AG04449 (cell line): ENCODE measurements at regions not wholly inside any gene's neighbourhood (a gene's known extent, or its start where the extent isn't known, plus 50 kb on each side); places are given as distances from the start of the nearest gene placed in this dataset.

ENCODE experiments used
- CTCF ChIA-PET: fragments of 350-600 bp; formaldehyde crosslinking; extraction: SDS; loops from one replicate; lab custom pipeline; 2021; ENCODE audit warnings: antibody characterized with exemption; lab: Yijun Ruan, JAX
- POLR2A ChIA-PET: fragments of 400-600, 350-600 bp; formaldehyde crosslinking; extraction: SDS; loops from one replicate; lab custom pipeline; 2020; ENCODE audit warnings: antibody characterized with exemption, inconsistent platforms; lab: Yijun Ruan, JAX
- DNase-seq: peaks from one replicate; pipeline ENCODE4 v3.0.0-alpha.2; 2010; ENCODE audit warnings: low read depth, low spot score
- H3K4me3 ChIP-seq: 2 replicates; pipeline ENCODE4 v1.5.1; 2011; ENCODE audit warnings: low read depth, mild to moderate bottlenecking, control low read depth, low read length
- TF ChIP-seq, protein P1 (sequence below): IDR thresholded peaks from one replicate; pipeline ENCODE4 v1.5.1; 2011; ENCODE audit warnings: mild to moderate bottlenecking, moderate library complexity, low read length, control low read depth, inconsistent platforms; ENCODE audit not compliant: insufficient read depth; ENCODE audit errors: missing control alignments

DNA sequence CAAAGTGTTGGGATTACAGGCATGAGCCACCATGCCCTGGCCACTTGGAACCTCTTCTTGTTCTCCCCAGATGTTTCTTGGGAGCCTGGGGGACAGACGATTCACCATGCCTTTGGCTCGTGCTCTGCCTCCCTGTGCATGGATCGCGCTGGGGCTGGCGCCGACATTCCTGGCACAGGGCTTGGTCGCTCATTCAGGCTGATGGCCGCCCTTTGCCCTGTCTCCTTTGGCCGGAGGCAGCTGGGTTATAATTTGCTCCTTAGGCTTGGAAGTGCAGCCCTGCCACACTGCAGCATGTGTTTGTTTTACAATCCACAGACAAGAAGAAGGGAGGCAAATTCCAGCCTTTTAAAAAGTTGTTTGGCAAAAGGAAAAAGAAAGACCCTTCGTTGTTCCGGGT is 115.3 kb downstream of the AASDH start:
- DNase-seq = no peak
- ChIA-PET POLR2A (no interaction called here), CTCF (no interaction called here)
- TF ChIP-seq, protein P1, sequence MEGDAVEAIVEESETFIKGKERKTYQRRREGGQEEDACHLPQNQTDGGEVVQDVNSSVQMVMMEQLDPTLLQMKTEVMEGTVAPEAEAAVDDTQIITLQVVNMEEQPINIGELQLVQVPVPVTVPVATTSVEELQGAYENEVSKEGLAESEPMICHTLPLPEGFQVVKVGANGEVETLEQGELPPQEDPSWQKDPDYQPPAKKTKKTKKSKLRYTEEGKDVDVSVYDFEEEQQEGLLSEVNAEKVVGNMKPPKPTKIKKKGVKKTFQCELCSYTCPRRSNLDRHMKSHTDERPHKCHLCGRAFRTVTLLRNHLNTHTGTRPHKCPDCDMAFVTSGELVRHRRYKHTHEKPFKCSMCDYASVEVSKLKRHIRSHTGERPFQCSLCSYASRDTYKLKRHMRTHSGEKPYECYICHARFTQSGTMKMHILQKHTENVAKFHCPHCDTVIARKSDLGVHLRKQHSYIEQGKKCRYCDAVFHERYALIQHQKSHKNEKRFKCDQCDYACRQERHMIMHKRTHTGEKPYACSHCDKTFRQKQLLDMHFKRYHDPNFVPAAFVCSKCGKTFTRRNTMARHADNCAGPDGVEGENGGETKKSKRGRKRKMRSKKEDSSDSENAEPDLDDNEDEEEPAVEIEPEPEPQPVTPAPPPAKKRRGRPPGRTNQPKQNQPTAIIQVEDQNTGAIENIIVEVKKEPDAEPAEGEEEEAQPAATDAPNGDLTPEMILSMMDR = no peak
- H3K4me3 ChIP-seq = no peak overlapping the region

DNA sequence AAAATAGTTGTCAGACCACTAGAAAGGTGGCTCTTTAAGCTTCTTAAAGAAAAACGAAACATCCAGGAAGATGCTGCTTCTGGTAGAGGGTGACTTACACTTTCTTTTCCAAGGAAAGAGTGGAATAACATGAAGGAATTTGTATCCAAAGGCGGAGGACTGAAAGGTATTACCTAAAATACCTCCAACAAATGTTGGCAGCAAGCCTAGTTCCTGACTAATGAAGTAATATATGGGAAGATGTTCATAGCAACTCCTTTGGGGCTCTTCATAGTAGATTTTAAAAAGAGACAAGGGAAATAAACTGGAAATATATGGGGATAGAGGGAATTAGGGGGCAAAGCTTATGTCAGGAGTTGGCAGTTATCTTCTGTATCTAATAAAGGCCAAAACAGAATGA is 116.2 kb downstream of the AASDH start:
- TF ChIP-seq, protein P1 = no peak
- DNase-seq = no peak
- ChIA-PET CTCF (no interaction called here), POLR2A (no interaction called here)
- H3K4me3 ChIP-seq = no peak overlapping the region

DNA sequence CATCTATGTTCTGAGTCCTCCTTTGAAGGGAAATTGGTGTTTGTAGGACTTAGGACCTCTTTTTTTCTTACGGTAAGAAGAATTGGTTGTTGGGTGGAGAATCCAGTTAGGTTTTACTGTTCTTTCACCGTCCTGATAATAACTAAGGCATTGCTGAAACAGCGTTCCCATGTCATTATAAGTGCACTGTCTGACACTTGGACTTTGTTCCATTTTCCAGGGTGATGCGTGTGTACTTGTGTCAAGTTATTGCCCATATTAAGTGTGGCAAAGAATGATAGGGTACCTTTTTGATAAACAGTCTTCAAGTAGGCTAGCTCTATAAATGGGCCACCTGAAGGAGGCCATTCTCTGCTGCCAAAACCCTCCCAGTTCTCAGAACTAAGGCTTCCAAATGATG is 119.7 kb downstream of the AASDH start:
- no peak for DNase-seq
- CTCF ChIA-PET = no interaction called here

DNA sequence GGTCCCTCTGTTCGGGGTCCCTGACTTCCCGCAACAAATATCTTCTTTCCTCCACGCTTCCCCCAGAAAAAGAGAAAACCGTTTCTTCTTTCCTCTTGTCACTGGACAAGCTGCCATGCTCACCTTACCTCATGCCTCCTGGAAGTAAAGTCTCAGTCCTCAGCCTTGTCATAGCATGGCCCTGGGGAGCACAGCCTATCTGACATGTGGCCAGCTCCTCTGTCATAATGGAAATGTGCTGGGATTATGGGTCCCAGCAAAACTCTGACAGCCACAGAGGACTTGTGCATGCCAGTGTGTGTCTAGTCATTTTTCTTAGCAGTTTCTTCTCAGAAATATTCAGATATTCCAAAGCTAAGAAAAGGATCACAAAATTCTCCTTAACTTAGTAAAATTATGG is 122.4 kb downstream of the AASDH start:
- POLR2A ChIA-PET = no interaction called here

More for the DNA sequence above, 119.7 kb downstream of the AASDH start:
- TF ChIP-seq, protein P1 = no peak
- POLR2A ChIA-PET = no interaction called here
- no peak overlapping the region for H3K4me3 ChIP-seq

DNA sequence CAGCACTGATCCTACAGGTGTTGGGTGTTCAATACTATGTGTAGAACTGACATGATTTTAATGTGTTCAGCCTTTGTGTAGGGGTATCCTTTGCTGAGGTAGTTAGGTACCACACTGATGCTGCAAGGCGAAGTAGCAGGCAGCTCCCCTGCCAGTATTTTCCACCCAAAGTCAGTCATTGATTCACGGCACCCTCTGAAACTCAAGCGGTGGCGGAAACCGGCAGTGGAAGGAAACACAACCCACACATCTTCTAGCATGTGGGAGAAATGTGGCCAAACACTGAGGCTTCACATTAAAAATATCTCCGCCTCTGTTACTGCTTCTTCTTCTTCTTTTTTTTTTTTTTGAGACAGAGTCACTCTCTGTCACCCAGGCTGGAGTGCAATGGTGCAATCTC is 126.3 kb downstream of the AASDH start:
- DNase-seq = no peak

More for the DNA sequence above, 122.4 kb downstream of the AASDH start:
- DNase-seq = no peak
- TF ChIP-seq, protein P1 = no peak
- CTCF ChIA-PET = no interaction called here
- H3K4me3 ChIP-seq = no peak overlapping the region

DNA sequence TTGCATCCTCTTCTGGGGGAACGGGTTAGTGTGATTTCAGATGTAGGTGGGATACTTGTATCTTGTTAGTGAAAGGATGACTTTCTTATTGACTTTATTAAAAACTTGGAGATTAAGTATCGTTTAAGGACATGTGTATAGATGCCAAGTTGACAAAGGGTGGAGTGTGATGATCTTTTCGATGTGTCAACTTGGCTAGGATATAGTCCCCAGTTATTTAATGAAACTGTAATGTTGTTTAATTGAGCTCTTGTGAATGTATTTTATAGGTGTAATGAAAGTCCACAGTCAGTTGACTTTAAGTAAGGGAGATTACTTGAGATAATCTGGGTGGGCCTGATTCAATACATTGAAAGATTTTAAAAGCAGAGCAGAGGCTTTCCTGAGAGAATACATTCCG is 127.0 kb downstream of the AASDH start:
- POLR2A ChIA-PET = no interaction called here
- H3K4me3 ChIP-seq = no peak overlapping the region
- TF ChIP-seq, protein P1 = no peak
- CTCF ChIA-PET = no interaction called here
- DNase-seq = no peak

More for the DNA sequence above, 126.3 kb downstream of the AASDH start:
- H3K4me3 ChIP-seq = no peak overlapping the region
- ChIA-PET CTCF (no interaction called here), POLR2A (no interaction called here)
- TF ChIP-seq, protein P1 = no peak
